ACC112 (cell line): ENCODE measurements at regions not wholly inside any gene's neighbourhood (a gene's known extent, or its start where the extent isn't known, plus 50 kb on each side); places are given as distances from the start of the nearest gene placed in this dataset.
A peak's percentile ranks its signal among the peaks of the same experiment; 100 is the strongest.

ENCODE experiments used
- H2AFZ ChIP-seq: fragments of 200-600 bp; sonication (generic); one replicate; pipeline ENCODE4 v1.6.0; 2017; ENCODE audit warnings: antibody characterized with exemption, low read length; ENCODE audit not compliant: unreplicated experiment
- H3K27ac ChIP-seq: fragments of 200-600 bp; sonication (generic); 2 replicates; pipeline ENCODE4 v1.5.1; 2014; ENCODE audit warnings: low read depth, mild to moderate bottlenecking, antibody characterized with exemption, low read length, moderate library complexity
- H3K27me3 ChIP-seq: fragments of 200-600 bp; sonication (generic); 2 replicates; pipeline ENCODE4 v1.6.1; 2014; ENCODE audit warnings: mild to moderate bottlenecking, antibody characterized with exemption, low read length, moderate library complexity, mixed read lengths; ENCODE audit not compliant: insufficient read depth
- H3K36me3 ChIP-seq: fragments of 200-600 bp; sonication (generic); 2 replicates; pipeline ENCODE4 v1.6.1; 2016; ENCODE audit warnings: mild to moderate bottlenecking, antibody characterized with exemption, low read length, moderate library complexity, mixed read lengths; ENCODE audit not compliant: insufficient read depth
- H3K4me1 ChIP-seq: fragments of 200-600 bp; sonication (generic); one replicate; pipeline ENCODE4 v1.6.1; 2016; ENCODE audit warnings: low read length, mixed read lengths; ENCODE audit not compliant: insufficient read depth, unreplicated experiment, control insufficient read depth
- H3K4me3 ChIP-seq: fragments of 200-600 bp; sonication (generic); 2 replicates; pipeline ENCODE4 v1.5.1; 2014; ENCODE audit warnings: mild to moderate bottlenecking, low read depth, low read length
- H3K79me2 ChIP-seq: fragments of 200-600 bp; sonication (generic); one replicate; pipeline ENCODE4 v1.6.0; 2016; ENCODE audit warnings: low read length; ENCODE audit not compliant: control insufficient read depth, unreplicated experiment, insufficient read depth

DNA sequence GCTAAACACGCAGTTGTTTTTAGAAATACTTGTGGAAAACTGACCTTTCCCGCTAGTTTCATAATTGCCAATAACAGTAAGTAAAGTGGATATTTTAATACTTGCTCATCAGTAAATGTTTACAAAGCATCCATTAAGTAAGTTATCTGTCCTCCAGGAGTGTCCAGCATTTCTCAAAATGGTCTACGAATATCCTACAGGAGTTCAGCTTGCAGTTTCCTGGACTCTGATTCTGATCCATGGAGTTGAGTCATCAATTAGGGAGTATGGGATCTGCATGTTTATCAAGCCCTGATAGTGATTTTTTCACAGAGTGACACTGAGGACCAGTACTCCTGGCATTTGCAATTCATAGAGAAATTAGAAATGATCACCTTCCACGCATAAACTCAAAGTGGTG is 325.2 kb upstream of the AADAT start:
- H3K27me3 ChIP-seq: no peaks in the 10 kb centered on the region
- H3K4me3 ChIP-seq: no peak overlapping the region
- no peaks in the 10 kb centered on the region for H3K4me1 ChIP-seq
- no peaks in the 10 kb centered on the region for H3K79me2 ChIP-seq
- H3K36me3 ChIP-seq: no peaks in the 10 kb centered on the region
- H2AFZ ChIP-seq: no peak overlapping the region
- H3K27ac ChIP-seq: no peak overlapping the region

DNA sequence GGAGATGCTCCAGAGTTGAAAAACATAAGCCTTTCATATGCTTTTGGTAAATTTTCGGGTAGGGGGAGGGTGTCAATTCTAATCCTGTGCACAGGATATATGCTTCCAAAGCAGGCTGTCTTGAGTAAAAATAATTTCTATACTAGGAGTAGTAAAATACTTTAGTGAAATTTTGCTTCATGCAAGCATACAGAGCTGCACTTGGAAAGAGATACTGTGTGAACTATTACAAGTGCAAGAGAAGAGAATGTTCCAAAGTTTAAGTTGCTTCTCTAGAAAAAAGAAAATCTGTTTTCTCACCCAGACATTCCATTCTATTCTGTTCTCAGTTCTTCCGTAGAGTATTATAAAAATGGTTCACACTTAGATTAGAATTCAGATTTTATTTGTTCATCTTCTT is 324.6 kb upstream of the AADAT start:
- H3K4me3 ChIP-seq: no peak overlapping the region
- H3K36me3 ChIP-seq: no peaks in the 10 kb centered on the region
- H3K79me2 ChIP-seq: no peaks in the 10 kb centered on the region
- H2AFZ ChIP-seq: no peak overlapping the region
- H3K27ac ChIP-seq: no peak overlapping the region
- no peaks in the 10 kb centered on the region for H3K27me3 ChIP-seq
- no peaks in the 10 kb centered on the region for H3K4me1 ChIP-seq

DNA sequence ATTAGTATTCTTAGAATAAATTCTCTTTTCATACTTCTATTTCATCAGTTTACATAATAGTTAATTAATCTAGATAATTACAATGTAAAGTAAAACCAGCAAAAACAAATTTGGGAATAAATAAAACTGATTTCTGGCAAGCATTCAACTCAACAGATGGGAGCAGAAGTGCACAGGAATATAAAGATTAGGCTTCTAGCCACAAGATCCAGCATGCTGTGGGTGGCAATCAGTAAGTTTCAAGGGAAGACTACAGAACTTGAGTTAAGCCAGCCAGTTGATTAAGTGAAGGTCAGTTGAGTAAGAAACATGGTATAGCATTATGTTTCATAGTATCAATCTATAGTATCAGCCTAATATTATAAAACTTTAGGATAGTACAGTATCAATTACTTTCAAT is 324.2 kb upstream of the AADAT start:
- Histone ChIP-seq H3K27ac (no peak overlapping the region), H3K4me3 (no peak overlapping the region), H2AFZ (no peak overlapping the region), H3K36me3 (no peaks in the 10 kb centered on the region), H3K79me2 (no peaks in the 10 kb centered on the region), H3K4me1 (no peaks in the 10 kb centered on the region), H3K27me3 (no peaks in the 10 kb centered on the region)

DNA sequence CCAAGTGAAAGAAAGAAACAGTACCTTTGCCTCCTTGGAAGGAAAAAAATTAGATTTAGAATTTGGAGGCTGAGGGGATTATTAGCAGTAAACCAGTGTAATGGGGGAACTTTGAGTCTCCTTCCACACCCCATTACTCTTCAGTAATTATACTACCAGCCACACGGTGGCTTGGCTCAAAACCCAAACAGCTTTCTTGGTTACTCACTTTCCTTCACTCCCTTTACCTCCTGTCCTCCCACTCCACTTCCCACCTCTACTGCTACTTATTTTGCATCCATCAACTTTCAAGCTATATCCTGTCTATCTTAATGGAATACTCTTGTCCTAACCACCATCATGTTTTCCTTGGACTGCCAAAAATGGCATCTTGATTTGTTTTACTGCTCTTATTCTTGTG is 310.6 kb upstream of the AADAT start:
- Histone ChIP-seq H3K27ac (no peak overlapping the region), H2AFZ (no peak overlapping the region), H3K4me3 (no peak overlapping the region), H3K36me3 (no peaks in the 10 kb centered on the region), H3K79me2 (no peaks in the 10 kb centered on the region), H3K27me3 (no peaks in the 10 kb centered on the region), H3K4me1 (no peaks in the 10 kb centered on the region)

DNA sequence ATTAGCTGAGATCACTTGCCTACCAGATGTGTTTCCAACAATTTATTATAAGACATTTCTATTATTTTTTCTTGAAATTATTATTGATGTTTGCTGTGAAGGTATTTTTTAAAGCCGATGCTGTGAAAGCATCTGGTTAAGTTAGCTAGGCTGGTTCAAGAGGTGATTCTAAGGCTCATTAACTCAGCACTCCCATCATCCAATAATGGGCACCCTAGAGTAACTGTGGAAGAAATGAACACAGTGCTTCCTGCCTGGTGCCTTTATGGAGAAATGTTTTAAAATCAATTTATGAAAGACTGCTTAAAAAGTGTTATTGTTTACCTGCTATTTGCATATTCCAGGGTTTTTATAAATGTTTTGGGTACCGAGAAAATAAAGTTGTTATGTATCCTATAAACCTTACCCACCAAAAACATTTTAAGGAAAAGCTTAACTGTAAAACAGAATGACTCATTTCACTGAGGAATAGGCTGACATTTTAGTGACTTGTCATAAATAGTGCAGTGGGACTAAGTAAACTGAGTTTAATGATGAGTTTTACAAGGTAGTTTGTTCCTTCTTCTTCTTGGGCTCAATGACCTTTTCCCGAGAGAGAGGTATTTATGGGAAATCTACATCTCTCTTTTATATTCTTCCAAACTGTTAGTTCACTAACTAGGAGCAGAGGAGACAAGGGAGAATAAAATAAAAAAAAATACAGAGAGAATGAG is 310.0 kb upstream of the AADAT start:
- Histone ChIP-seq H3K27ac (no peak overlapping the region), H3K36me3 (no peaks in the 10 kb centered on the region)

DNA sequence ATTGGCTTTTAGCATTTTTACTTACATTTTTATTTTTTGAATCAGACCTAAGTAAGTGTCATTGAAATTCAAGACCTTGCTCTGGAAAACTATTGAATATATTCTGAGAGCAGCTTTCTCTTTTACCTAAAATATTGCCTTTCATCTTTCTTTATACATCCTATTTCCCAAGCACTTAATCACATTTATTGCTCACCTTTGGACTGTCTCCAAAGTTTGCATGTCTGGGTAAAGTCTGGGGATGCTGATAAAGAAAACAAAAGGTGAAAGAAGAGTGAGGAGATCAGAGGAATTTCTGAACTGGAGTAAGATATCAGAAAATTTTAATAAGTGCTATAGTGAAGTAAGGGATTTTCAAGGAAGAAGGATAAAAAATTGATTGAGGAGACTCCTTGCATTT is 308.5 kb upstream of the AADAT start:
- Histone ChIP-seq H3K27me3 (no peaks in the 10 kb centered on the region), H3K36me3 (no peaks in the 10 kb centered on the region), H3K4me1 (no peaks in the 10 kb centered on the region), H3K79me2 (no peaks in the 10 kb centered on the region), H2AFZ (no peak overlapping the region), H3K4me3 (no peak overlapping the region), H3K27ac (no peak overlapping the region)

More for the DNA sequence above, 310.0 kb upstream of the AADAT start:
- Histone ChIP-seq H3K79me2 (no peaks in the 10 kb centered on the region), H3K4me3 (no peak overlapping the region), H2AFZ (no peak overlapping the region), H3K27me3 (no peaks in the 10 kb centered on the region), H3K4me1 (no peaks in the 10 kb centered on the region)

DNA sequence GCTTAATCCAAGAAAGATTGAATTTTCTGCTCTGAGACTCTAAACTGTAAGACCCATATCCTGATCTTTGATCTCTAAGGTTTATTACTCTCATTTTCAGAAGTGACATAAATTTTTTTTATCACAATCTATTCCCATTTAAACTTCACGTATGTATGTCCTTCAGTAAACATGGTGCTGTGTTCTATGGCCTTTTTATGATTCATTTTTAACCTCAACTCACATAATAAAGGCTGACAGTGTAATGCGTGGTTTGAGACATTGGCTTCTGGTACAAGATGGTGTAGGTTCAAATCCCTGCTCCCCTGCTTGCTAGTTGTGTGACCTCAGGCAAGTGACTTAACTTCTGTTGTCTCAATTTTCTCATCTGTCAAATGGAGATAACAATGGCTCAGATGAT is 306.0 kb upstream of the AADAT start:
- H3K4me1 ChIP-seq: no peaks in the 10 kb centered on the region
- no peaks in the 10 kb centered on the region for H3K27me3 ChIP-seq
- H3K4me3 ChIP-seq: no peak overlapping the region
- no peaks in the 10 kb centered on the region for H3K36me3 ChIP-seq
- no peak overlapping the region for H2AFZ ChIP-seq
- no peaks in the 10 kb centered on the region for H3K79me2 ChIP-seq
- H3K27ac ChIP-seq: no peak overlapping the region

DNA sequence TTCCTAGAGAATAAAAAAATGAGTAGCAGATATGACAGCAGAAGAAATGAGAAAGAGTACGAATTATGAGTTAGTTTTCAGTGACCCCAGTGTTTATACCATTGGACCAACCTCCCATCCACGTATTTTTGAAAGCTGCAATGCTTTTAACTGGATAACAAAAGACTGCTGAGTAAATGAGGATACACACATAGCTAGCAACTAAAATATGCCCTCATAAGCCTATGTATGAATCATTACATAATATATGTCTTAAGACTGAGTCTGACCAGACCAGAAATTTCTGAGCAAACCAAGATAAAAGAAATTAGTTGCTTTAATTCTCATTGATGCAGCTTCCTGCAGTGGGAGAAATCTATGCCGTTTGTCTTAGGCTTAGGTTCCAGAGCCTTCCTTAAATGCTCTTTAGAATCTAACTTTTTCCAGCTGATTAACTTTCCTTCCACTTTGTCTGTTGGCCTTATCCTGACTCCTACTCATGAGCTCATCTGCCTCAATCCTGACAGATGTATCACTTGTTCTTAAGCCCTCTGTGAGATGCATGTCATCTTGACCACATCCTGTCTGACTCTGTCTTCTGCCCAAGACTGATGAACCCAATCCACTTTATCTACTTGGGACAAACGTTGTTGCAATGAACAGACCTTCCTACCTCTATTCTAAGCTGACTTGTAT is 301.4 kb upstream of the AADAT start:
- Histone ChIP-seq H3K27me3 (no peaks in the 10 kb centered on the region), H3K4me1 (no peaks in the 10 kb centered on the region), H2AFZ (no peak overlapping the region), H3K79me2 (no peaks in the 10 kb centered on the region), H3K36me3 (no peaks in the 10 kb centered on the region), H3K4me3 (no peak overlapping the region), H3K27ac (peak overlapping the region; percentile 42)

DNA sequence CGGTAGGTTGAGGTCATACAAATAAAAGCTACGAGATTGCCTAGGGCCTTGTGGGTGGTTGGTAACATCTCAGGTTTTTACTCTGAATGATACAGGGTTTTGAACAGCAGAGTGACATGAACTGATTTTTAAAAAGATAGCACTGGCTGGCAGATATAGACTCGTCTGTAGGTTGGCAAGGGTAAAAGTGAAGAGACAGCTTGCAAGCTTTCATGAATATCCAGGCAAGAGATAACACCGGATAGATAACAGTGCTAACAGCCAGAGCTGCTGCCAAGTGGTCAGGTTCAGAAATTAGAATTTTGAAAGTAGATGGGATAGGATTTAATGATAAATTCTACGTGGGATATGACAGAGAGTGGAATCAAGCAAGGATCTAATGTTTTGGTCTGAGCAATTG is 299.7 kb upstream of the AADAT start:
- no peak overlapping the region for H3K27ac ChIP-seq
- H3K27me3 ChIP-seq: no peaks in the 10 kb centered on the region
- no peaks in the 10 kb centered on the region for H3K4me1 ChIP-seq

DNA sequence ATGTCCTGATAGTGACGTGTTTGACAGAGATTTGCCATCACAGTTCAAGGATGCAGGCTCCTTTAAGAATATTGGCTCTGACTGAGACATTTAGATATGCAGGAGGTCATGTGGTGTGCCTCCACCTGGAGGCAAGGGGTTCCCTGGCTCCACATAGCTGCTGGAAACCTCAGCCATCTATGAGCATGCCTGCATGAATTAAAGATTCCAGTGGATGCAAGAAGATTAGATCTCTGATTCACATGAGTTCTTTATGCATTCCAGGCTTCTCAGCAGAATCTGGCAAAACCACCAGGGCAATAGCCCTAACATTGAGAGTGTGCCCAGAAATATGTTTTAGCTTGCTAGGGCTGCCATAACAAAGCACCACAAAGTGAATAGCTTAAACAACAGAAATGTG is 298.5 kb upstream of the AADAT start:
- no peaks in the 10 kb centered on the region for H3K36me3 ChIP-seq
- no peaks in the 10 kb centered on the region for H3K4me1 ChIP-seq
- no peak overlapping the region for H3K4me3 ChIP-seq
- no peak overlapping the region for H2AFZ ChIP-seq
- no peaks in the 10 kb centered on the region for H3K79me2 ChIP-seq
- H3K27me3 ChIP-seq: no peaks in the 10 kb centered on the region
- H3K27ac ChIP-seq: no peak overlapping the region

More for the DNA sequence above, 299.7 kb upstream of the AADAT start:
- Histone ChIP-seq H3K79me2 (no peaks in the 10 kb centered on the region), H3K36me3 (no peaks in the 10 kb centered on the region), H3K4me3 (no peak overlapping the region), H2AFZ (no peak overlapping the region)

DNA sequence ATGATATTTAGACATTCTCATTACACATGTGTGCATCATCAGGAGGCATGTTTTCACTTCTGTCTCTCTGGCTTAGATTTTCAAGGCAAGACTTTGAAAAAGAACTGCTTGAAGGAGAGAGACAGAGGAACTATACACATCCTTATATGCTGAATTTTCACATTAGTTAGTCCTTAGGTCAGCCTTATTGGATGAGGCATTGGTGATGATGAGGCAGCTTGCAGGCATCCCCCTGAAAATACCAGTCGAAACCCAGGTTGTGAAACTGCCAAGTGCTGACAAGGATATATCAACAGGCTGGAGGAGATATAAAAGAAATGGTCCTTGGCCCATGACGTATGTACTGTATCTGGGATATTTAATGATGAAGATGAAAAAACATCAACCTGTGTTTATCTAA is 297.2 kb upstream of the AADAT start:
- Histone ChIP-seq H3K4me3 (no peak overlapping the region), H3K27me3 (no peaks in the 10 kb centered on the region), H2AFZ (no peak overlapping the region), H3K27ac (no peak overlapping the region), H3K4me1 (no peaks in the 10 kb centered on the region), H3K79me2 (no peaks in the 10 kb centered on the region), H3K36me3 (no peaks in the 10 kb centered on the region)
